GM18519 (cell line): ENCODE measurements at regions not wholly inside any gene's neighbourhood (a gene's known extent, or its start where the extent isn't known, plus 50 kb on each side); places are given as distances from the start of the nearest gene placed in this dataset.
"Not testable (repeated sequence)": the region's sequence is repeated elsewhere in the genome, so short reads cannot be mapped to it uniquely, and the experiment has no call there.

Experiments used
- ATAC-seq: cut with Tn5 transposase; IDR thresholded peaks from one replicate; pipeline ENCODE4 v1.9.1; 2021; ENCODE audit warnings: mild to moderate bottlenecking, moderate library complexity; ENCODE audit not compliant: unreplicated experiment, low FRiP score

DNA sequence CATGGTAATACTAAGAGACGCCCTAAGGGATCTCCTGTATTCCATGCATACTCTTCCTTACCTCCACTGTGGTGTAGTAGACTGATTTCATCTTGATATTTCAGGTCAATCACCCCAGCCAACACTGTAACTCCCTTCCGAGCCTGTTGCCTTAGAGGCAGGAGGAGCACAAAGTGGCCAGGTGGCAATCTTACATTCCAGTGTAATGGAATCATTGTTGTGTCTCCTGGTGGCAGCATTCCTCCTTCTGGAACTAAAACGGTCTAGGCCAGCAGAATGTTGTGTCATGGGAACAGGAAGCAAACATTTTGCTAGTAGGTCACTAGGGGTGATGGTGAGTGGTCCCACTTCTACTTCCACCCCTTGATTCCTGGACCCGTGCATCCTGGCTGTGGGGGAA, 405.7 kb upstream of the SLC10A2 start:
- ATAC-seq = no peak

DNA sequence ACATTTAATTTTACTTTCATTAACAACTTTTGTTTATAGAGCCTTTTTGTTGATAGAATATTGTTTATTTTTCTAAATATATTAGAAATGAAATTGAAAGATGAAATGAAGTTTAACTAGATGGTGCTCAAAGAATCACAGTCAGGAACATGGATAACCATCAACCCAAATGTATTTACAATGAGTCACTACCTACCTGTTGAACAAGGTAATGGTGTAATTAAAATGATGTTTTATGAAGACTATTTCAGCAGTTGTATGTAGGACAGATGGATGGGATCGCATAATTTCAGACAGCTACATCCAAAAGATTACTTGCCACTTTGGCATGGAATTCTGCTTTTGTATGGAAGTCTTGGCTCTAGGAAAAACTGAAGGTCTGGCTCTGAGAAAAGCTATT, 403.6 kb upstream of the SLC10A2 start:
- ATAC-seq = no peak

- ATAC-seq = no peak
These were observed 400.5 kb upstream of the SLC10A2 start for GRCh38 chr13:103466761-103467160.

DNA sequence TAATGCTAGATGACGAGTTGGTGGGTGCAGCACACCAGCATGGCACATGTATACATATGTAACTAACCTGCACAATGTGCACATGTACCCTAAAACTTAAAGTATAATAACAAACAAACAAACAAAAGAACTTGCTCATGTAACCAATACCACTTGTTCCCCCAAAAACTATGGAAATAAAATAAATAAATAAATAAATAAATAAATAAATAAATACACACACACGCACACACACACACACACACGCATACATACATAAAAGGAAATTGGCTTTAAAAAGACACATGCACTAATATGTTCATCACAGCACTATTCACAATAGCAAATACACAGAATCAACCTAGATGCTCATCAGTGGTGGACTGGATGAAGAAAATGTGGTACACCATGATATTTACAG, 394.0 kb upstream of the SLC10A2 start:
- not testable (repeated sequence) for ATAC-seq

GRCh38 chr13:103457050-103457449, 390.8 kb upstream of the SLC10A2 start:
- not testable (repeated sequence) for ATAC-seq

DNA sequence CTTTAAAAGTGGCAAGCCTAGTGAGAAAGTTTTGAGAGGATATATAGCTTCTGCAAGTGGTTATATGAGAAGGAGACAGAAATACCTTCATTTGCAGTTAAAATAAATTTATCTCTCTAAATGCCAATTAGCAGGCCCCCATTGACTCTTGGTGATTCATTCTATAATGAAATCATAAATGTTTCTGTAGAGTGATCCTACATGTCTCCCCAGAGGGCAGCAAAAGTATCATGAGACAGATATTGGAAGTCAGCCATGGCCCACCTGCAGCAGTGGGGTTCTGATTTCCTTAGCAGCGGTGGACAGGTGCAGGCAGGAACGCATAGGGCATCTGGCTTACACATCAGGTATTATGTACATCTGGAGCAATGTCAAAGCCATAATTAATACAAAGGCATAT, 385.4 kb upstream of the SLC10A2 start:
- ATAC-seq = no peak

DNA sequence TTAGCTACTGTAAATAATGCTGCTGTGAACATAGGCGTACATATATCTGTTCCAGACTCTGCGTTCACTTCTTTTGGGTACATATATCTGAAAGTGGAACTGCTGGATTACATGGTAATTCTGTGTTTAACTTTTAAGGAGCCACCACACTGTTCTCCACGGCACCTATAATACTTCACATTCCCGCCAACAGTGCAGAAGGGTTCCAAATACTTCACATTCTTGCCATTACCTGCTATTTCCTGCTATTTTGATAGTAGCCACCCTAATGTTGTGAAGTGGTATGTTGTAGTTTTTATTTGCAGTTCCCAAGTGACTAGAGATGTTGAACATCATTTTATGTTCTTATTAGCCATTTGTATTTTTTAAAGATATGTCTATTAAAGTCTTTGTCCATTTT, 377.4 kb upstream of the SLC10A2 start:
- no peak for ATAC-seq

DNA sequence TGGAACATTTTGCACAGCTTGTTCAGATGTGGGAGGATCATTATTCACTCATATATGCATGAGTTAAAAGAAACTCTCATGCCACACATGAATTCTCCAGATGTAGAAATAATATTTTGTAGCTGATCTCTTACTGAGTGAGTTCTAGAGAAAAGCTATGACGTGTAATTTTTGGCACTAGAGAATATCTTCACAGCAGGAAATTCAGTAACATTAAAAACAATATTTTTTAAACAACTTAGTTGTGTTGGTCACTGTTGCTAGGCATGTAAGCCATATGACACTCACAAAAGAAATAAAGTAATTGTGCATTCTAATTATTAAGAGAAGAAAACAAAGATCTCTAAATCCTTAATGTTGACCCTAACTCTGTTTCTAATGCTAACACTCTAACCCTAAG, 371.4 kb upstream of the SLC10A2 start:
- ATAC-seq = no peak

DNA sequence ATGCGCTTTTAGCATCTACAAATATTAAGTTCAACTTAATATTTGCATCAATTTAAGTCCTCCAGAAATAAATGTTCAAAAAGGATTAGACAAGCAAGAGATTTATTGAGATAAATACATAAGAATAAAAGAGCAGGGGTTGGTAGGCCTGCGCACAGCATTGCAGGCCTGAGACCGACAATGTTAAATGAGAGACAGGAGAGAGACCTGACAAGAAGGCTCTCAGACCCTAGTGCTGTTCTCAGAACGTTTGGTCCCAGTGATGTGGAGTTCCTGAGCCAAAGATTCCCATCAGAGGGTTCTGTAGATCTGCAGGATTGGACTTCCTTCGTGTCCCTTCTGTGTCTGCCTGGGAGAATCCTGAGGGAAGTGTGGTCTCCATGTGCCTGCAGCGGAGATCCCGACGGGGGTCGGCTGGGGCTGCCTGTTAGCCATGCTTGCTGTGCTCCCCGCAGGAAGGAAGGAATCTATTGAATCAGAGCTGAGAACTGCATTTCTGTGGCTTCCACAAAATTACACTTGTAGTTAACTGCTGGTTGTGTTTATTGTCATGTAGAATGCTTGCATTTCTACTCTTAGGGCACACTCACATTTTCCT, 369.9 kb upstream of the SLC10A2 start:
- ATAC-seq = no peak

GRCh38 chr13:103431856-103432255, 365.6 kb upstream of the SLC10A2 start:
- no peak for ATAC-seq

GRCh38 chr13:103430368-103430767, 364.2 kb upstream of the SLC10A2 start:
- ATAC-seq = no peak

GRCh38 chr13:103410002-103410401, 343.8 kb upstream of the SLC10A2 start:
- ATAC-seq = no peak

DNA sequence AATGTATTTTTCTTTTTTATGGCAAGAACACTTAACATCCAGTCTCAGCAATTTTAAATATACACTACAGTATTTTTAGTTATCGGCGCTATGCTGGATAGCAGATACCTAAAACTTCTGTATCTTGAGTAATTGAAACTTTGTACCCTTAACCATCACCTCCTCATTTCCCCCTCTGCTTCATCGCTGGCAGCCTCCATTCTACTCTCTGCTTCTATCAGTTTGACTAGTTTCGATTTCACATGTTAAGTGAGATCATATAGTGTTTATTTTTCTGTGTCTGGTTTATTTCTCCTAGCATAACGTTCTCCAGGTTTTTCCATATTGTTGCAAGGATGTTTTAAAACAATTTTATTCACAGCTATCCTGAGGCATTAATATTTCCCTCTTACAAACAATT, 340.8 kb upstream of the SLC10A2 start:
- ATAC-seq = no peak

DNA sequence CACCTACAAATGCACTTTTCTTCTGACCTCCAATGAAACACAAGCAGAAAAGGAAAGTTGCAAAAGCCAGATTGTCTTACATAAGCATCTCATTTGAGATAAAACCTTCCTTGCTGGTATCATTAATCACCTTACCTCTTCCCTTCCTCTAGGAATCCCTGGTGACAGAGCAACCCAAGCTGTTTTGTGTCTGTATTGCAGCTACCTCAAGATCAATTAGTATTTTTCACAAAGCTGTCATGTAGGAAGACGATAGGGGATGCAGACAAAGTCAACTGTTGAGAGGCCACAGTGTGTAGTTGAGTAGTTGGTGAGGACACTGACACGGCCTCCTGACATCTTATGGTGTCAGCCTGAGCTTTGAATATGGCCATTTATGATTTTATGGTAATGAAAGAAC, 339.1 kb upstream of the SLC10A2 start:
- no peak for ATAC-seq

GRCh38 chr13:103403814-103404213, 337.6 kb upstream of the SLC10A2 start:
- no peak for ATAC-seq

GRCh38 chr13:103403148-103403740, 337.0 kb upstream of the SLC10A2 start:
- no peak for ATAC-seq

DNA sequence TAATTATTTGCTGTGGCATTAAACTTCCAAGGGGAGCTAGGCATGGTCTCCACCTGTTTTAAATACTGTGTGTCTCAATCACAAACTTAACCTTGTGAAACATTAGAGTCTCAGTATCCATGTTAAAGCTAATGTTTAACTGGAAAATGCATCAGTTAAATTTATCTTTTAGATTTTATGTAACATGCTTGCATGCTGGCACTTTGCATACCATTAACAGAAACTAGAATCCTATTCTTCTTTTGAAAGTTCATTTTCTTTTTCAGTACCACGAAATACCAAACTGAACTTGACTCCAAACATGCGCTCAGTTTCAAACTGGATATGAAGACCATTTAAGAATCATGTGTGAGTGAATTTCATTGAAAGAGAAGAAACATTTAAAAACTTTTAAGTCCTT, 328.9 kb upstream of the SLC10A2 start:
- ATAC-seq = no peak

DNA sequence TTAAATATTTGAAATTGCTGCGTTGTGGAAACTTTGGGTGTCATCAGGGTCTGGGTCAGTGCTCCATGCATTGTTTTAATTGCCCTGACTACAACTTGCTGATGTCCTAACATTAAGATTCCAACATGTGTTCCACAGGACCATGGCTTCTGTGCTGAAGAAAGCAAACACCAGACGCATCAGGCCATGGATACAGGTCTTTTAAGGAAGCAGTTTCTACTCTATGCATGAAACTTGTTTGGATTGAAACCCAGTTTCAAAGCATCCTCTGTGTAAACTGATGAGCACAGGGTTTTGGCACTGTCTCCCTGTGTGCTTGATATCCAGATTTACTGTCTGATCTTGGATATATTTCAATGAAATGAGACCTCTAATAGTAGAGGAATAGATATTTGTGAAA, 328.4 kb upstream of the SLC10A2 start:
- no peak for ATAC-seq

- ATAC-seq = no peak
These were observed 325.7 kb upstream of the SLC10A2 start for GRCh38 chr13:103391936-103392335.

DNA sequence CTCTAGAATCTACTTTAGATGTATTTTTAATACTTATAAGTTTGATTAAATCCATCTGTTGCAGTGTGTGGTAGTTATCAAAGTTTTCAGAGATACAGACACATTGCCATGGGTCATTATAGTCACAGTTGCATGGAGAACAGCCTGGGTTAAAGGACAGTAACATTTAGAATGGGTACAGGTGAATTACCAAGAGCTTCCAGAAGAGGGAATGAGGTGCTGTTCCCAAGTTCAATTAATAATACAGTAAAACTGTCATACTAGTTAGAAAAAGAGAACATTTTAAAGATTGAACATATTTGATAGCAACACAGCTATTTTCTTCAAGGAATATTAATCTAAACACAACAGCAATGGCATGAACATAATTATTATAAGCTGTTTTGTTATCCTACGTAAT, 322.6 kb upstream of the SLC10A2 start:
- ATAC-seq = no peak

DNA sequence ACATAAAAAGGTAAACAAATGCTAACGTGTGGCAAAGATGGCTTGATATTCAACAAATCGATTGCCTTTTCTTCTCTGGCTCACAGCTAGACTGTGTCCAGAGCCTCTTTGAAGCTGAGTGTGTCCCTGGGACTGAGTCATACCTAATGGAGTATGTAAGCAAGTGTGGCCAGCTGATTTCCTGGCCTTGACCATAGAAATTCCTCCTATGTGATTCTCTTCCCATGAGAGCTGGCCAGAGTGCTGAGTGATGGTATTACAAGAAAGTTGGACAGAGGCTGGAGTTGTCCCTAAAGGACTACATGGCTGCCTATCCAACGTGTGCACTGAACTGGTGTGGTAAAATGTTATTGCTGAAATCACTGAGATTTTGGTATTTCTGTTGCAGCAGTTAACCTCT, 320.1 kb upstream of the SLC10A2 start:
- ATAC-seq = no peak

DNA sequence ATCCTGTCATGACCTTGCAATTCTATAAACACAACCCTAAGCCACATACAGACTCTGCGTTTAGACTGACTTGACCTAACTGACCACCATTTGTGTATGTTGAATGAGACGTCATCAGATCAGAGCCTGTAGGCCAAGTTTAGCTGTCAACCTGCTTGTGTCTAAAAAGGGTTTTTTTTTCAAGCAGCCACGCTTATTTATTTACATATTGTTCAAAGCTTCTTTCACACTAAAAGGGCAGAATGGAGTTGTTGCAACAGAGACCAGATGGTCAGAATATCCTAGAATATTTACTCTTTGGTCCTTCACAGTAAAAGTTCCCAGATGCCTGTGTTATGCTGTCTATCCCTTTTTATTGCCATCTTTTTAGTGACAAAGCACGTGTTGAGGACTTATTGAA, 307.7 kb upstream of the SLC10A2 start:
- ATAC-seq = no peak

- no peak for ATAC-seq
These were observed 305.1 kb upstream of the SLC10A2 start for GRCh38 chr13:103371271-103371670.
